ENCODE measurements at regions not wholly inside any gene's neighbourhood (a gene's known extent, or its start where the extent isn't known, plus 50 kb on each side); places are given as distances from the start of the nearest gene placed in this dataset.

GRCh38 chr6:103680116-103680515 is 1179.6 kb downstream of the HACE1 start:
- no peaks in the 10 kb centered on the region for H3K27me3 ChIP-seq (ENCODE audit: control insufficient read depth in 1 of 2, insufficient read depth in 2 of 2, low read length in 2 of 2)
- TF ChIP-seq CENPX (CRISPR knock-in tag; IDR thresholded peaks at IDR 0.05) (no peak), ZNF280B (CRISPR knock-in tag; IDR thresholded peaks at IDR 0.05; ENCODE audit: borderline replicate concordance) (no peak), RBFOX2 (IDR thresholded peaks at IDR 0.05; ENCODE audit: low read depth, low read length) (no peak), THAP7 (CRISPR knock-in tag; IDR thresholded peaks at IDR 0.05) (no peak), ZNF788 (CRISPR knock-in tag; IDR thresholded peaks at IDR 0.05; ENCODE audit: borderline replicate concordance) (no peak), MXD3 (CRISPR knock-in tag; IDR thresholded peaks at IDR 0.05) (no peak), EHMT2 (IDR thresholded peaks at IDR 0.05; ENCODE audit: borderline replicate concordance, low read depth, low read length) (no peak), ZNF460 (CRISPR knock-in tag; IDR thresholded peaks at IDR 0.05; ENCODE audit: borderline replicate concordance) (no peak), IRX3 (CRISPR knock-in tag; IDR thresholded peaks at IDR 0.05; ENCODE audit: borderline replicate concordance, low read depth) (no peak)
- DNase-seq (ENCODE audit: low spot score) (no peak), FAIRE-seq (no peak), ATAC-seq (no peak)
- H4K20me1 ChIP-seq (ENCODE audit: insufficient read depth, low read length), result no peaks in the 10 kb centered on the region
- CTCF ChIA-PET (ENCODE audit: low intra/inter-chr PET ratio, low total read pairs), result no interaction called here
- 0% methylated on average over 1 of the region's 1 CpG for WGBS (ENCODE audit: low lambda C conversion rate)
- H3K36me3 ChIP-seq (replicated peaks in 1 of 2; ENCODE audit: control insufficient read depth in 1 of 2, insufficient read depth in 2 of 2, low read length in 2 of 2), result no peaks in the 10 kb centered on the region
- in situ Hi-C loops (cut with HindIII; ENCODE audit: extremely low pct_ligation_motif_present, low pct_unique_long_range_greater_than_20kb), result no loop called here
- H3K9me3 ChIP-seq (ENCODE audit: low read length), result peaks cover 5% of the 10 kb centered on the region
- H3K27ac ChIP-seq (ENCODE audit: extremely low read length, insufficient read depth, low read length), result no peak overlapping the region
- H2AFZ ChIP-seq (ENCODE audit: low read length), result no peak overlapping the region
- no TSS peak for BruUV-seq (replicated peaks)
- POLR2A ChIA-PET, result no interaction called here
- no peak overlapping the region for H3K9ac ChIP-seq (ENCODE audit: insufficient read depth, low read depth, low read length)
- no peak overlapping the region for H3K4me3 ChIP-seq (replicated peaks in 1 of 3; ENCODE audit: insufficient read depth in 1 of 3, low read depth in 2 of 3, low read length in 3 of 3)
- H3K4me1 ChIP-seq (ENCODE audit: insufficient read depth, low read length), result no peaks in the 10 kb centered on the region
- no peak overlapping the region for H3K4me2 ChIP-seq (ENCODE audit: low read depth, low read length)
- no peaks in the 10 kb centered on the region for H3K79me2 ChIP-seq (ENCODE audit: insufficient read depth, low read length)
- intact Hi-C loops (cut with micrococcal nuclease; ENCODE audit: unreplicated experiment), result no loop called here

Measured in HepG2 (cell line).